NOMO-1 treated with DMSO at 0.1 percent for 48 hours (cell line): ENCODE measurements at regions not wholly inside any gene's neighbourhood (a gene's known extent, or its start where the extent isn't known, plus 50 kb on each side); places are given as distances from the start of the nearest gene placed in this dataset.
"Not testable (repeated sequence)": the region's sequence is repeated elsewhere in the genome, so short reads cannot be mapped to it uniquely, and the experiment has no call there.

ENCODE experiments used
- DNase-seq: peaks from one replicate; lab custom pipeline; 2025; ENCODE audit not compliant: unreplicated experiment; lab: John Stamatoyannopoulos, UW

- no peak for DNase-seq
Measured at GRCh38 chr4:124132161-124132560, 580.4 kb downstream of the ANKRD50 start.

- no peak for DNase-seq
Measured at GRCh38 chr4:124133753-124134152, 578.8 kb downstream of the ANKRD50 start.

GRCh38 chr4:124135409-124135813, 577.1 kb downstream of the ANKRD50 start:
- no peak for DNase-seq

- no peak for DNase-seq
Measured at GRCh38 chr4:124139044-124139443, 573.5 kb downstream of the ANKRD50 start.

GRCh38 chr4:124143632-124144031, 568.9 kb downstream of the ANKRD50 start:
- DNase-seq, result no peak

- DNase-seq, result no peak
Measured at GRCh38 chr4:124144238-124144654, 568.3 kb downstream of the ANKRD50 start.

GRCh38 chr4:124146068-124146467, 566.5 kb downstream of the ANKRD50 start:
- DNase-seq, result no peak

- no peak for DNase-seq
Measured at GRCh38 chr4:124151031-124151430, 561.5 kb downstream of the ANKRD50 start.

- DNase-seq, result no peak
Measured at GRCh38 chr4:124152132-124152531, 560.4 kb downstream of the ANKRD50 start.

- DNase-seq, result no peak
Measured at GRCh38 chr4:124155239-124155638, 557.3 kb downstream of the ANKRD50 start.

GRCh38 chr4:124157396-124158083, 555.0 kb downstream of the ANKRD50 start:
- DNase-seq, result no peak

GRCh38 chr4:124163401-124163800, 549.1 kb downstream of the ANKRD50 start:
- DNase-seq, result no peak

GRCh38 chr4:124167602-124168001, 544.9 kb downstream of the ANKRD50 start:
- DNase-seq, result no peak

GRCh38 chr4:124169524-124169923, 543.0 kb downstream of the ANKRD50 start:
- DNase-seq, result not testable (repeated sequence)

- DNase-seq, result no peak
Measured at GRCh38 chr4:124173912-124174311, 538.6 kb downstream of the ANKRD50 start.

- DNase-seq, result no peak
Measured at GRCh38 chr4:124177647-124178425, 534.7 kb downstream of the ANKRD50 start.

- DNase-seq, result no peak
Measured at GRCh38 chr4:124178449-124179021, 534.0 kb downstream of the ANKRD50 start.

- DNase-seq, result no peak
Measured at GRCh38 chr4:124179506-124180186, 532.9 kb downstream of the ANKRD50 start.

GRCh38 chr4:124181039-124181438, 531.5 kb downstream of the ANKRD50 start:
- no peak for DNase-seq

GRCh38 chr4:124183231-124183630, 529.3 kb downstream of the ANKRD50 start:
- DNase-seq, result no peak

GRCh38 chr4:124183926-124184325, 528.6 kb downstream of the ANKRD50 start:
- no peak for DNase-seq

- no peak for DNase-seq
Measured at GRCh38 chr4:124184792-124185191, 527.7 kb downstream of the ANKRD50 start.
